UCSD-AML1 (cell line): ENCODE measurements at regions not wholly inside any gene's neighbourhood (a gene's known extent, or its start where the extent isn't known, plus 50 kb on each side); places are given as distances from the start of the nearest gene placed in this dataset.
"Not testable (repeated sequence)": the region's sequence is repeated elsewhere in the genome, so short reads cannot be mapped to it uniquely, and the experiment has no call there.

ENCODE experiments used
- DNase-seq: peaks from one replicate; lab custom pipeline; 2025; ENCODE audit not compliant: unreplicated experiment; lab: John Stamatoyannopoulos, UW

GRCh38 chr4:104549736-104550135 lies 55.0 kb upstream of the CXXC4 start:
- DNase-seq, result no peak

GRCh38 chr4:104559502-104559901 lies 64.8 kb upstream of the CXXC4 start:
- DNase-seq, result no peak

- no peak for DNase-seq
Measured at GRCh38 chr4:104571341-104571740, 76.6 kb upstream of the CXXC4 start.

GRCh38 chr4:104574371-104574770 lies 79.7 kb upstream of the CXXC4 start:
- no peak for DNase-seq

GRCh38 chr4:104575278-104575677 lies 80.6 kb upstream of the CXXC4 start:
- no peak for DNase-seq

- DNase-seq, result no peak
Measured at GRCh38 chr4:104577405-104577804, 82.7 kb upstream of the CXXC4 start.

- not testable (repeated sequence) for DNase-seq
Measured at GRCh38 chr4:104581476-104581875, 86.8 kb upstream of the CXXC4 start.

GRCh38 chr4:104582056-104582455 lies 87.4 kb upstream of the CXXC4 start:
- DNase-seq, result not testable (repeated sequence)

GRCh38 chr4:104589264-104589868 lies 94.7 kb upstream of the CXXC4 start:
- DNase-seq, result no peak

GRCh38 chr4:104591510-104591911 lies 96.8 kb upstream of the CXXC4 start:
- no peak for DNase-seq

GRCh38 chr4:104592183-104592582 lies 97.5 kb upstream of the CXXC4 start:
- DNase-seq, result no peak

GRCh38 chr4:104593019-104593418 lies 98.3 kb upstream of the CXXC4 start:
- no peak for DNase-seq

GRCh38 chr4:104596189-104596588 lies 101.5 kb upstream of the CXXC4 start:
- DNase-seq, result no peak

GRCh38 chr4:104615496-104615895 lies 120.8 kb upstream of the CXXC4 start:
- DNase-seq, result no peak

- no peak for DNase-seq
Measured at GRCh38 chr4:104615926-104616325, 121.2 kb upstream of the CXXC4 start.

- no peak for DNase-seq
Measured at GRCh38 chr4:104616401-104616820, 121.7 kb upstream of the CXXC4 start.

- no peak for DNase-seq
Measured at GRCh38 chr4:104625706-104626105, 131.0 kb upstream of the CXXC4 start.

GRCh38 chr4:104629601-104630000 lies 134.9 kb upstream of the CXXC4 start:
- no peak for DNase-seq

GRCh38 chr4:104630272-104630671 lies 135.6 kb upstream of the CXXC4 start:
- DNase-seq, result no peak

- DNase-seq, result no peak
Measured at GRCh38 chr4:104631000-104631399, 136.3 kb upstream of the CXXC4 start.

- DNase-seq, result no peak
Measured at GRCh38 chr4:104641418-104641817, 146.7 kb upstream of the CXXC4 start.

GRCh38 chr4:104642521-104642920 lies 147.8 kb upstream of the CXXC4 start:
- no peak for DNase-seq

- DNase-seq, result no peak
Measured at GRCh38 chr4:104643805-104644204, 149.1 kb upstream of the CXXC4 start.
